ENCODE measurements at regions not wholly inside any gene's neighbourhood (a gene's known extent, or its start where the extent isn't known, plus 50 kb on each side); places are given as distances from the start of the nearest gene placed in this dataset.

DNA sequence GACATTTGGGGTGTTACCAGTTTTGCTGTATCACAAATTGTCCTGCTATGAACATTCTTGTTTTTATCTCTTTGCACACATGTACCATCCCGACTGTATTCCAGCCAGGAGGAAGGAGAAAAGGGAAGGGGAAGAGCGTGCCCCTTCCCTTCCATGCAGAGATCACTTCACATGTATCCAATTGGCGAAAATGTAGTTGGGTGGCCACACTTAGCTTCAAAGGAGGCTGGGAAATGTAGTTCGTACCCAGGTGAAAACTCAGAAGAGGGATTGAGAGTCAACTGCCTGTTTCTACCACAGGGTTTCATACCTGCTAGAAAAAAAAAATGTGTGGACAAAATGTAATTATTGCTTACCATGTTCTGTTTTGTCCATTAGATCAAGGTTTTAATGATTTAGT, 189.1 kb upstream of the PELI2 start:
- no peak for DNase-seq (ENCODE audit: low spot score)

GRCh38 chr14:55930016-55930784, 188.0 kb upstream of the PELI2 start:
- no peak for DNase-seq (ENCODE audit: low spot score)

DNA sequence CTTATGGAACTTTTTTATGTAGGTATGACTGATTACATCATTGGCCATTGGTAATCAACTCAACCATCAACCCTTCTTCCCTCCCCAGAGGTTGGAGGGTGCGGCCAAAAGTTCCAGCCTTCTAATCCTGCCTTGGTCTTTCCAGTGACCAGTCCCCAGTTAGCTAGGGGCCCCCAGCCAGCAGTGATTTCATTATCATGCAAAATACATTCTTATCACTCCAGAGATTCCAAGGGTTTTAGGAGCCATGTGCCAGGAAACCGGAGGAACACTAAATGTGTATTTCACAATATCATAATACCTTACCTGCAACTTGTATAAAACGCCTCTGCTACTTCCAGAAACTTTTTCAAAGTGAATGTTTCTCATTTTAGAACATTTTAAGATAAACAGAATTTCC, 181.5 kb upstream of the PELI2 start:
- no peak for DNase-seq (ENCODE audit: low spot score)

- DNase-seq (ENCODE audit: low spot score): no peak
These were observed 179.9 kb upstream of the PELI2 start for GRCh38 chr14:55938249-55938791.

GRCh38 chr14:55942076-55942654, 176.0 kb upstream of the PELI2 start:
- no peak for DNase-seq (ENCODE audit: low spot score)

GRCh38 chr14:55942826-55943225, 175.4 kb upstream of the PELI2 start:
- DNase-seq (ENCODE audit: low spot score): no peak

- no peak for DNase-seq (ENCODE audit: low spot score)
These were observed 173.5 kb upstream of the PELI2 start for GRCh38 chr14:55944757-55945156.

- no peak for DNase-seq (ENCODE audit: low spot score)
These were observed 172.0 kb upstream of the PELI2 start for GRCh38 chr14:55946231-55946630.

- no peak for DNase-seq (ENCODE audit: low spot score)
These were observed 169.8 kb upstream of the PELI2 start for GRCh38 chr14:55948399-55948798.

DNA sequence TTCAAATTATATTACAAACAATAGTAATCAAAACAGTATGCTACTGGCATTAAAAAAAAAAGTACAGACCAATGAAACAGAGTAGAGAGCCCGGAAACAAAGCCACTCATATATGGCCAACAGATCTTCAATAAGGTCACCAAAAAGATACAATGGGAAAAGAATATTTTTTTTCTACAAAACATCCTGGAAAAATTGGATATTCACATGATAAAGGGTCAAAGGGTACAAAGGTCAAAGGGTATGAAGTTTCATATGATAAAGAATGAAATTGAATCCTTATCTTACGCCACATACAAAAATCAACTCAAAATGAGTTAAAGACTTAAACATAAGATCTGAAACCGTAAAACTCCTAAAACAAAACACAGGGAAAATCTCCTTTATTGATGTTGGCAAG, 168.5 kb upstream of the PELI2 start:
- DNase-seq (ENCODE audit: low spot score): no peak

- no peak for DNase-seq (ENCODE audit: low spot score)
These were observed 168.1 kb upstream of the PELI2 start for GRCh38 chr14:55950135-55950534.

GRCh38 chr14:55951341-55952206, 166.6 kb upstream of the PELI2 start:
- DNase-seq (ENCODE audit: low spot score): no peak

DNA sequence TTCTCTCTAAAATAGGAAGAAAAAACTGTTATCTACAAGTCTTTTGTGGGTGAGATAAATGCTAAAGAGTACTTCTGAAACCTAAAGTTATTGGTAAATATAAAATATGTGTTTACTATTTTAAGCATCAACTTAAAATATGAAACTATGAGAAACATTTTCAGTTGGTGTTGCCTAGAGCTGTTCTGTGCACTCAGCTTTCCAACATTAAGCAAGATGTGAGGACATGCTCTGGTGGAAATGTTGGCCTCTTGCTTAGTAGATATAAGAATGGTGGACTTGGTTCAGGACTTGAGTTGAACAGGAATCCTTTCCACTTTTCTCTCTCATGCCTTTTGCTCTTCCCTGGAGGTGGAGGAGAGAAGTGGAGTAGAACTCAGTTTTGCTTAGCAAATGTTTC, 164.1 kb upstream of the PELI2 start:
- DNase-seq (ENCODE audit: low spot score): no peak

- DNase-seq (ENCODE audit: low spot score): no peak
These were observed 163.0 kb upstream of the PELI2 start for GRCh38 chr14:55955175-55955574.

GRCh38 chr14:55957950-55958349, 160.3 kb upstream of the PELI2 start:
- no peak for DNase-seq (ENCODE audit: low spot score)

GRCh38 chr14:55963295-55963694, 154.9 kb upstream of the PELI2 start:
- no peak for DNase-seq (ENCODE audit: low spot score)

GRCh38 chr14:55964091-55964490, 154.1 kb upstream of the PELI2 start:
- DNase-seq (ENCODE audit: low spot score): no peak

DNA sequence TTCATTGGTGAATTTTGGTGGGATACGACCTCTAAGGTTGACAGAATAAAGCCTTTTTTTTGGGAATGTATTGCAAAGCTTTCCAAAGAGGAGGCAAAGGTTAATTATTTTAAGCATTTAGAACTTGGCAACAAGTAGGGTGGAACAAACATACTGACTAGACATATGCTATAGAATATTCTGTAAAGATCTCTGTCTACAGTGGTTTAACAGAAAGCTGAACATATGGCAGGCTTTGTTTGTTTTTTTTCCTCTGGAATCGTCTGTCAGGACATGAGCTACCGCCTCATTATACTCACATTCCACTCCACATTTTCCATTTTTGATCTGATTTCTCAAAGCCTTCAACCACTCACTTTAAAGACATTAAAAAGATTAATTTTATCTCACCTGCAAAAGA, 153.4 kb upstream of the PELI2 start:
- no peak for DNase-seq (ENCODE audit: low spot score)

DNA sequence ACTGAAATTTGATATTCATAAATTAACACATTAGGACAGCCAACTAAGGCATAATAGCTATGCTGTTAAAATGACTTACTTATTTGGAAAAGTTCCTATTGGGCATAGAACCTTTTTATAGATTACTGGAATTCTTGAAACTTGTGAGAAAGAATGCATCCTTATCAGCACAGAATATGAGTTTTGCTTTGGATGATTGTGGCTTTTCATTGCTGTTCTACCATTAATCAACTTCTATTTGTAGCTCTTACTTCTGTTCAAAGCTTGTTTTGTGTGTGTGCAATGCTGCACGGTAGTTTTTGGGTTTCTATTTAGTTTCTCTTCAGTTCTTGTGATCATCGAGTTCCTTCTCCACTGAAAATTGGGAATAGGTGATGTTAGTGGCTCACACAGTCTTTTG, 152.4 kb upstream of the PELI2 start:
- no peak for DNase-seq (ENCODE audit: low spot score)

GRCh38 chr14:55968741-55969140, 149.5 kb upstream of the PELI2 start:
- DNase-seq (ENCODE audit: low spot score): no peak

GRCh38 chr14:55973285-55973800, 144.9 kb upstream of the PELI2 start:
- no peak for DNase-seq (ENCODE audit: low spot score)

Data from mesenteric fat pad (tissue), 1 donor.